NCI-H2227 treated with DMSO at 0.1 percent for 48 hours (cell line): ENCODE measurements at regions not wholly inside any gene's neighbourhood (a gene's known extent, or its start where the extent isn't known, plus 50 kb on each side); places are given as distances from the start of the nearest gene placed in this dataset.

ENCODE experiments used
- DNase-seq: peaks from one replicate; lab custom pipeline; 2025; lab: John Stamatoyannopoulos, UW

GRCh38 chr5:68431186-68431585 is 215.6 kb downstream of the PIK3R1 start:
- no peak for DNase-seq

DNA sequence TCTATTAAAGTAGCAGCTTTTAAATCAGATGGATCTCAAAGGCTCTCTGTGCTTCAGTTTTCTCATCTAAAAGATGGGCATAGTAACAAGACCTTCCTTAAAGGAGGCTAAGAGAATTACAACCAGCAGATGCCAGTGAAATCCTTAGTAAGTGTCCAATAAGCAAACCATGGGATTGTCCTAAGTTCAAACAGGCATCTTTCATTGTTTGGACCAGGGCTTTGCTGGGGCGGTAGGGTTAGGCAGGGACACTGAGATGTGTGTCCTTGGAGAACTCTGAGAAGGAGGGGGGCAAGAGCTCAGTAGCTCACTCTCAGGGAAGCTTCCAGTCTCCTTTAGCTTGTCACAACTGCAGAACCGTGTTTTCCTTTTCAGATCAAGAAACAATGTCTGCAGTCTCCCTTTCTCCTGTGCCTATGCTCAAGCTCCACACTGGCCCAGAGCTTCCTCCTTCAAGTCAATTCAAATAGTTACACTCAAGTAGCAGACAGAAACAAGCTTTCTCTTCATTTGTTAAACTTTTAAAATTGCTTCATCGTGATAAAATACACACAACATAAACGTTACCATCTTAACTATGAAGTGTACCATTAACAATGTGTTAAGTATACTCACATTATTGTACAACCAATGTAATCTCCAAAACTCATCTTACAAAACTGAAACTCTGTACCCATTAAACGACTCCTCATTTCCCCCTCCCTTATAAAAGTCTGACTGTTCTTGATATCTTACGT is 216.2 kb downstream of the PIK3R1 start:
- no peak for DNase-seq

GRCh38 chr5:68432682-68433081 is 217.1 kb downstream of the PIK3R1 start:
- no peak for DNase-seq

DNA sequence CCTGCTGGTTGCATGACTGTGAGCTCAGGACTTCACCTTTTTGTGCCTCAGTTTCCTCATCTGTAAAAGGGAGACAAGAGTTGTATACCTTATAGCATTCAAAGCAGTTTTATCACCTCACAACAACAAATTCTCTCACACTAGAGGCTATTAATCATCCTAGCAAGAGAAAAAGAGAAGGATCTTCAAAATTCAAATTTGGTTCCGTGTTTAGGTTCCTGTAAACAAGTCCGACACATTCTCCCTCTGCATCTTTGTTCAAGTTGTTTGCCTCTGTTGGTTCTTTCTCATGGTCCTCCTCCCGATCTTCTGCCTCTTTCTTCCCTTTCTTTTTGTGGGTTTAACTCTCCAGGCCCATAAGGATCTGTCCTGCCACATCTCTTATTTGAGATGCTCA is 218.0 kb downstream of the PIK3R1 start:
- DNase-seq = no peak

GRCh38 chr5:68433923-68434879 is 218.6 kb downstream of the PIK3R1 start:
- no peak for DNase-seq

DNA sequence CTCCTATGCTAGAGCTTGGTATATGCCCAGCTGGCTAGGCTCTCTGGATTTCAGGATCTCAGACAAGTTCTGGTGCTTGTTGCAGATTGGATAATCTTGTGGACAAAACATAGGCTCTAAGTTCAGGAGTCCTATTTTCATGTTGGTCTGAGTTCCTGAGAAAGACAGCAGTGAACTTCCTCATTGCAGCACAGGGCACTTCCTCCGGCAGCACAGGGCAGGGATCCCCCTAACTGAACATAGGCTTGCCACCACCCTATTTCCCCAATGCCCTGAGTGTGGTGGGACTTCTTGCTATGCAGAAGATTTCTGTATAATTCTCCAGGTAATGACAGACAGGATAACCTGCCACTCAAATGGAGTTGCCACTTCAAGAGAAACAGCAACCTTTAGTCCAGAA is 220.1 kb downstream of the PIK3R1 start:
- no peak for DNase-seq

DNA sequence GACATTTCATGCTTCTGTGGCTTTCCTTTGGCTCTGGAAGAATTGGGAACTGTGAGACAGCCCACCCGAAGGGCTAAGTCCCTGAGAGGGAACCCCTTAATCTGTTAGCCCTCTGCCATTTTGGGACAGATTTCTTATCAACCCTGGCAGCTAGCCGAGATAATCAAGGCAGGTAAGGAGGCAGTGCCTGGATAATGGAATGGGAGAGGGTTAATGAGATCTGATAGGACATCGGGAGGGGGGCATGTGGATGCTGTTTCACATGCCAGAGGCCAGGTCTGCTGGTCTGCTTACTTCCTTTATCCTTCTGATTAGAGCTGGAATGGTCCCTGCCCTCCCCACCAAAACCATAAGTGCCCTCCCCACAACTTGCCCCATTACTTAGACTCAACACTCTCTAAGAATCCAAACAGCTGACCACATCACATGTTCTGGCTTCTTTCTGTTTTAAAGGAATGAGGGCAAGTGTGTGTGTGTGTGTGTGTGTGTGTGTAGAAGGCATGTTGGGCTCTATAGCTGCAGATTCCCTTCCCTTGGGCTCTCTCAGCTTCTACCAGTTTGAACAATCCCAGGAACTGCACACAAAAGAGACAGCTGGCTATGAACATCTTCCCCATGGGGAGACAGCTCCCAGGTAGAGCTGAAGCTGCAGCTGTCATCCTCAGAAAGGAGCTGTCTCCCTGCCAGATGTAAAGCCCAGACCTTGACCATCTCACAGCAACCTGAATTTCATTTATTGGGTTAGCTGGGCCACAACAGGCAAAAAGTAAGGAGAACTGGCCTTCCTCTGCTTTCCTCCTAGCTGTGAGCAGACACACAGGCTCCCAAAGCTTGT is 221.3 kb downstream of the PIK3R1 start:
- DNase-seq = no peak

- DNase-seq = no peak
Measured at GRCh38 chr5:68438876-68439275, 223.3 kb downstream of the PIK3R1 start.

DNA sequence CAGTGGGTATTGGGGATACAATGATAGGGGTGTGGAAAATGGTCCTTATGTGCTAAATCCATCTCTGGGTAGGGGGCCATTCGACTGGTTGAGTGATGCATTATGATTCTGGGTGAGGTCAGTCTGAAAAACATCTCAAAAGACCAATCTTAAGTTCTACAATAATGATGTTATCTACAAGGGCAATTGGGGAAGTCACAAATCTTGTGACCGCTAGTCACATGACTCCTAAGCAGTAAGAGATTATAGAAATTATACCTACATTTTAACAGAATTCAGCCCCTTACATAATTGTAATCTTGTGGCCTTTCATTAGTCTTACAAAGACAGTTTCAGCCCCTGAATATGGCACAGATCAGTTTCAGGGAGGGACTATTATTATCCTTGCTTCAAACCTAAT is 224.7 kb downstream of the PIK3R1 start:
- no peak for DNase-seq

GRCh38 chr5:68440651-68441050 is 225.1 kb downstream of the PIK3R1 start:
- no peak for DNase-seq

- no peak for DNase-seq
Measured at GRCh38 chr5:68441309-68442073, 225.9 kb downstream of the PIK3R1 start.

DNA sequence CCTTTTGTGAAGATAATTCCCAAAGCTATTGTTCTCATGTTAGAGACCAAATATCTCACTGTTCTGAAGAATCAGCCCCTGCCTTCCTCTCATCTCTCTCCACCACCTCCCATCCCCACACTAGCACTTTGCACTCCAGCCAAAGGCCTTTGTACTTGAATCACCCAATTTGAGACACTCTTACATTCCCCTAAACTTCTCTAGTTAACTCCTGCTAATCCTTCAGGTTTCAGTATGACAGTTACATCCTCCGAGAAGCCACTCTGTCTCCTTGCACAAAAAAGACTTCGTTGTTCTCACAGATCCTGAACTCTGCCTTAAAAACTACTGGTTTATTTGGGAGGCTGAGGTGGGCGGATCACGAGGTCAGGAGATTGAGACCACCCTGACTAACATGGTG is 227.5 kb downstream of the PIK3R1 start:
- DNase-seq = no peak

DNA sequence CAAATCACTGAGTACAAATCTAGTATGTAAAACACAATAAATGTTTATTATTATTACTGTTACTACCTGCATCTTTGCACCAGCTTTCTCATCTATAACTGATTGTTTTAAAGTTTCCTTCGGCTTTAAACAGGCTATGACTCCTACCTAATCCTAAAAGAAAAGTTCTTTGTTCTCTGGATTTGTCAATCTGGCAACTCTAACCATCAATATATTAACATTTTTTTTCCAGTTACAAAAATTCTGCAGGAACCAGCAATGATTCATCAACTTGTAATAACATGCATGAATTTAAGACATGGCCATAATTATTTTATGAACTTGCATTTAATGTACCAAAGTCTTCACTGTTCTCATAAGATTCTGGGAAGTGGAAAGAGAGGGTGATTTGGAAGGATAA is 228.5 kb downstream of the PIK3R1 start:
- DNase-seq = no peak

GRCh38 chr5:68444833-68445232 is 229.3 kb downstream of the PIK3R1 start:
- no peak for DNase-seq

- DNase-seq = no peak
Measured at GRCh38 chr5:68445257-68446069, 229.9 kb downstream of the PIK3R1 start.

- no peak for DNase-seq
Measured at GRCh38 chr5:68446070-68446357, 230.5 kb downstream of the PIK3R1 start.

DNA sequence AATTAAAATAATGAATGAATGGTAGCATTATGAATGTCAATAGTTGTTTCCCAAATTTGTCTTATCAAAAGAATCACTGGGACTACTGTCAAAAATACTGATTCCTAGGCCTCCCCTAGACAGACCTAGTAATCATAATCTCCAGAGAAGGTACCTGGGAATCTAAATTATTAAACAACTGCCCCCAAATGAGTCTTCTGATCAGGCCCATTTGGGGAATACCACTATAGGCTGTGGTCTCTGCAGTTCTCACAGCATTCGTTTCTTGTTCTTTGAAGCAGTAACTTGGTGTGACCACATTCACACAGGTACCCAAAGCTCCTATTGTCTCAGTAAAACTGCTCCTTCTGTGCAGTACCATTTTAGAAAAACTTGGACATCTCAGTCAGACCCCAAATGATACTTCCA is 230.9 kb downstream of the PIK3R1 start:
- DNase-seq = no peak

GRCh38 chr5:68447136-68447929 is 231.8 kb downstream of the PIK3R1 start:
- DNase-seq = no peak

- DNase-seq = no peak
Measured at GRCh38 chr5:68449380-68449779, 233.8 kb downstream of the PIK3R1 start.

- no peak for DNase-seq
Measured at GRCh38 chr5:68450245-68450852, 234.8 kb downstream of the PIK3R1 start.
